ENCODE measurements at regions not wholly inside any gene's neighbourhood (a gene's known extent, or its start where the extent isn't known, plus 50 kb on each side); places are given as distances from the start of the nearest gene placed in this dataset.

DNA sequence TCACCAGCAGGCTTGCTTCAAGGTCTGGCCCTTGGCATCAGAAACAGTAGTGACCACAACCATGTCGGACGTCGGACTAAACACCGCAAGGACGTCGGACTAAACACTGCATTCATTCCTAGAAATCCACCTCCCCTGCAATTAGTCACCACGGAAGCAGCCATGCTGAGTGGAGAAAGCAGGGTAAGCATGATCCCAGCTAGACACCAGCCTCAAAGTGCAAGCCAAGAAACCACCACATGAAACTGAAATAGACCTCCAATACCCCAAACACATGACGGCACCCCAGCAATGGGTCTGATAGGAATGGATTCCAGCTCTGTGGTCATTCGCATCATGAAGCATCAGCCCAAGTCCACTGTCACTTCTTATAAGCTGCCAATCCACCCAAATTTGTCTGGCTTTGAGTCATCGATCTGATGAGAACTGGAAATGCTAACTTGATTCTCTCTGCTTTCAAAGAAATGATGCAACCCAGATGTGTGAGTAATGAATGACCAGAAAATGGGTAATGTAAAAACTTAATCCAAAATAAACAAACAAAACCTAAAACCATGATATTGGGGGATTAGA, 348.3 kb upstream of the TMCO5A start:
- DNase-seq: no peak

DNA sequence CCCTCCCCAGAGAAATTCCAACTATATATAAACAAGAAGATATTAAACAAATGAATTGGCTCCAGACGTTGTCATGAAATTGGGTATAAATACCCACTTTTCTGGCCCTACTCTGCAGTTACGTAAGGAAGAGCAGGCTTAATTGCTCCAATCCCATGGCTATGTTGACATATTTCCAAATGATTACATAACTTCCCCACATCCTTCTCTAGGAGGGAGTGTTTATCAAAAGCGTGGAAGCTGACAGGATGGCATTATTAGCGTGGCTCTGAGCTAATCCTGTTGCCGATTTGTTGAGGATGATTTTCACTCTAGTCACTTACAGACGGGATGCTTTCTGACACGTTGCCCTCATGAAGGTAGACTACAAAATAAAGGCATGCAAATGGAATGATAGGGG, 347.5 kb upstream of the TMCO5A start:
- DNase-seq: peak; percentile 26

DNA sequence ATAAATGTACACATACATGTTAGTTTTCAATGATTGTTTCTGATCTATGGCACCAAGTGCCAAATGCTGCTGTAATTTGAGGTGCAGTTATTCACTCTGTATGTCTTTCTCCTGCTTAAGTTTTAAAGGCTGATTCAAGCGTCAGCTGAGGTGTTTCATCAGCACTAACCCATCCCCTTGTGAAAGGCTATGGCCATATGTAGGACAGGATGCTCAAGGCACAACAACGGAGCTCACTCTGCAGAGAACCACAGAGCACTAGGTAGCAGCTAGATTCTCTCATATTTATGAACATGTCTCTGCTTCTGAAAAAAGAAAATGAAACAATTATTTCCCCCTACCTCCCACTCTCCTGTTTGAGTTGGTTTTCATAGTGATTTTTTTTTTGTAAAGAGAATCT, 340.0 kb upstream of the TMCO5A start:
- DNase-seq: no peak

DNA sequence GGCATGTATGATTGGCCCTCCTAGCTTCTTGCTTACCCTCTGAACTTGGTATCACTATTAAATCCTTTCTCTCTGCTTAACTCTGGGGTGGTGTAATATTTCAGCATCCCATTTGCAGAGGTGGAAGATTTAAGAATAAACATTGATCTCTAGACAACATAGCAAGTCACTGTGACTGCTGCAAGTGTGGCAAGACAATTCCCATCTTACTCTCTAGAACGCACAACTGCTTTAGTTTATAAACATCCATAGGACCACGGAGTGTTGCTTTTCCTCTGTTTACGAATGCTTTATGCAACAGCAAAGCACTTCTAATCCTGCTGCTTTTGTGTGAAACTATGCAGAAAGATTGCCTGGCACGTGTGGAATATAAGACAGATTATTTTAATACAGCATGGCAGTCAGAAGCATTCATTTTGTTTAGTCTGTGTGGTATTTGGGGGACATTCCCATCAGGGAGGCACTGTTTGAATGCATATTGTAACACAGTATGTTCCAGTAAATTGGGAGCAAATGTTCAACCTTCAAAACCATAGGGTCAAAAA, 338.9 kb upstream of the TMCO5A start:
- no peak for DNase-seq

DNA sequence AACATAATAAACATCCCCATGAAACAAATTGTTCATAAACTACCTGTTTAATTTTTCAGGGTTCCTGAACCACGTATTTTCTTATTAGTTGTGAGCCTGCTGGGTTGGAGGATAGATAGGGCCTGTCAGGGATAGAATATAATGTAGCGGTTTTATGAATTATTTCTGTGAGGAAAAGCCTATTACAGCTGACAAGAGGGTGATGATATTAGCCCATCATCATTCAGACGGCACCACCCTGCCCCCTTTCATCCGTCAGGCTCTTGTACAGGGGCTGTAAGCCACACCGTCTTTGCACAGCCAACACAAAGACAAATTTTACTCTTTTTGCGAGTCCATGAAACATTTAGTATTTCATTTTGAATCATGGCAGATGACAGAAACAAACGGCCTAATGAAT, 335.3 kb upstream of the TMCO5A start:
- no peak for DNase-seq

DNA sequence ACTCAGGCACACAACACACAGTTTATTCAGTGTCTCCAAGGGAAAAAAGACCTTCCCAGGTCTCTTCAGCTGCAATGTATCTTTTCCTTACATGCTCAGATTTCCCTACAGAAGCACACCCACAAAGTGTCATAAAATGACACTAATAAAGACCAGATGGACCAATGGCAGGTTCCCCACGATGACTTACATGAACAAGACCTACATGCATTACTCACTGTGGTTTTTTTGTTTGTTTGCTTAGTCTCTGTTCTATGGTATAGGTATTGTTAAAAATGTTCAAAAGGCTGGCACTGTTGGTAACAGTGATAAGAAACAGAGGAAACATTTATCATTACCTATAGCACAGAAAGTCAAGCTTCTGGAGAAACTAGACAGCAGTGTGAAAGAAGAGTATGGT, 318.2 kb upstream of the TMCO5A start:
- no peak for DNase-seq

DNA sequence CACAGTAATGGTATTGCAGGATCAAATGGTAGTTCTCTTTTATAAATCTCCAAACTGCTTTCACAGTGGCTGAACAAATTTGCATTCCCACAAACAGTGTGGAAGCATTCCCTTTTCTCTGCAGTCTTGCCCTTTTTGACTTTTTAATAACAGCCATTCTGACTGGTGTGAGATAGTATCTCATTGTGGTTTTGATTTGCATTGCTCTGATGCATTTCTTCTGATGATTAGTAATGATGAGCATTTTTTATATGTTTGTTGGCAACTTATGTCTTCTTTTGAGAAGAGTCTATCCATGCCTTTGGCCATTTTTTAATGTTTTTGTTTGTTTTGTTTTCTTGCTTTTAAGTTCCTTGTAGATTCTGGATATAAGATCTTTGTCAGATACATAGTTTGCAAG, 316.1 kb upstream of the TMCO5A start:
- DNase-seq: no peak

DNA sequence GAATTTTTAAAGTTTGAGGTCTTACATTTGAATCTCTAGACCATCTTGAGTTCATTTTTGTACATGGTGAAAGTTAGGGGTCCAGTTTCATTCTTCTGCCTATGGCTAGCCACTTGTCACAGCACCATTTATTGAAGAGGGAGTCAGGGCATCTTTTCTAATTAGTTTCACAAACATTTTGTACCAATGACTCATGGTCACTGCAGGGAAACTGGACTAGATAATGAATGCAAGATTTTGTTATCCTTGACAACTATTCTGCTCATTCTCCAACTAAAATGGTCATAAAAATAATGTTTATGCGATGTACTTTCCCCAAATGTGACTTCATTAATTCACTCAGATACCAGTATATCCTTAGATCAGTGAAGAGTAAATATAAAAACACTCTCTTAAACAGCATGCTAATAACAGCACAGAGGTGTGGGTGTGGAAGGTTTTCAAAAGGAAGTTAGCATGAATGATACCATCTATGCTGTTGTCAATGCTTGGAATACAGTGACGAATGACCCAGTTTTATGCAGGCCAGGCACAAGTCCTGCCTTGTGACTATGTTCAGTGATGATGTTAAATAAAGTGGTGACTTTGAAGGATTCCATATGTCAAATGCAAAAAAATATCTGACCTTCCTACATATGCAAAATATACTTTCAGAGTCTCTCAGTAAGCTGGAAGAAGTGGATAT, 314.9 kb upstream of the TMCO5A start:
- DNase-seq: no peak

DNA sequence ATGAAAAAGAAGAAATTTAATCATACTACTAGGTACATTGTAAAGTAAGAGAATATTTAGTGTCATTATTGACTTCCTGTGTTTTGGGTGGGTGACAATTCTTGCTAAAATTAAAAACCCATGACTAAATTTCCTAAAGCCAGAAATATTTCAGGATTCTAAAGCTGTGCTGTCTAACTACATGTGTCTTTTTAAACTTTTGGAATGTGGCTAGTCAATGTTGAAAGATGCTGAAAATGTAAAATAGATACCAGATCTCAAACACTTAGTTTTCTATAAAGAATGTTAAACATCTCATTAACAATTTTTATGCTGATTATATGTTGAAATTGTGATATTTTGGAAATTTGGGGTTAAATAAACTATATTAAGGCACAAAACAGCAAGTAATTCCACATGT, 308.9 kb upstream of the TMCO5A start:
- DNase-seq: no peak

DNA sequence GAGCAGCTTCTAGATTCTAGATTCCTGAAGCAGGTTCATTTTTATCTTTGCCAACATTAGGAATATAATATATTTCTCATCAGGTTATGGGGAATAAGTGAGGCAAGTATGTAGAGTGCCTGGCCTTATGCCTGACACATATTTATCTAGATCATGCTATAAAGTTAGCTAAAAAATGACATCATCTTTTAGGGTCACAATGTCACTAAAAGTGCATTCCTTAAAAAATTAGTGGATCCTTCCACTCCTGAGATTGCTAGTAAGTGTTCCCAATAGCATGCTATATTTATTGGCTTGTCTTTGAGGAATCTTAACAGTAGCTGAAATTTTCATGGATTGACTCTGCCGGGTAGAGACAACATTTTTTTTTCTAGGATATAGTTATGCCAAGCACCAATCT, 305.9 kb upstream of the TMCO5A start:
- no peak for DNase-seq

DNA sequence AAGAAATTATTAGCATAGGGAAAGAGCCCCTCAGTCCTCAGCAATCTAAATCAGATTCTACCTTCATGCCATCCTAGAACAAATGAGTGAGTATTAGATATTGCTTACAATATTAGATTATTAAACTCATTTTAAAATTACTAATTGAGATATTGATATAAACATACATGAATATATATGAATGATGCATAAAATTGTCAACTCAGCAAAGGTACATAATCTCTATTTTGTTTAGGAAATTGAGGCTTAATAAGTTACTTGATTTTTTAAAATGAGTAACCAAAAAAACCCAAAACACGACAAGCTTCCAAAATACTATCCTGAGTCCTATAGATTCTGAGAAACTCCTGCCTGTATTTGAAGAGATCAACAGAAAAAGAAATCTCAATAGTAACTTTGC, 297.7 kb upstream of the TMCO5A start:
- DNase-seq: no peak

DNA sequence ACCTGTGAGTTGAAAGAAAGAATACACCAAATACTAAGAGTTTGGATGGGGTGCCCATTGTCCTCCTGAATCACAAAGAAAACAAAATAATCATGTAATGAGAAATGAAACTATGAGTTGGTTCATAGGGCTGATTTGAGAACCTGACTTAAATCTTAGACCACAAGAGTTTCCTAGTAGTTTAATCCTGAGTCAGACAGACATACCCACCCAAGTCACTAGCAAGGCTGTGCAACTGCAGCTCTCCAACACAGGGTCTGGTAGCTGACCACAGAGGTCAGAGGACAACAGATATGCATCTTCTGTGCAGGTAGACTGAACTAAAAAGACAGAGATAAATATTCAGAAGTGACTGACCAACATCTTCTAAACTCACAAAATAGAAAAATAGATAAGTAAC, 296.3 kb upstream of the TMCO5A start:
- DNase-seq: no peak

DNA sequence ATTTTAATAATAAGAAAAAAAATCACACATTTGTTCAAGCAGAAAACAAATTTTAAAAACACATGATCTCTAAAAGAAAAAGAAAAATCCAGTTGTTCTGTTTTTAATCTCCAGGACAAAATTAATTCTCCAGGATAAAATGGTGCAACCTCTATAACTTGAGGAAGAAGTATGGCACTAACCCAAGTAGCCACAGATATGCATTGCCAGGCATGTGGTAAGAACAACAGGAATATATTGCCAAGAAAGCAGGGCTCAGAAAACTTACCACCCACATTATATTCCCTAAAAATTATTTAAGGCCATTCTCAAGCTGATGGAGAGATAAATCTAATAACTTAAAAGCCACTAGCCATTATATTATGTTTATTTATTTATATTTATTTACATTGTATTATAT, 295.7 kb upstream of the TMCO5A start:
- no peak for DNase-seq

DNA sequence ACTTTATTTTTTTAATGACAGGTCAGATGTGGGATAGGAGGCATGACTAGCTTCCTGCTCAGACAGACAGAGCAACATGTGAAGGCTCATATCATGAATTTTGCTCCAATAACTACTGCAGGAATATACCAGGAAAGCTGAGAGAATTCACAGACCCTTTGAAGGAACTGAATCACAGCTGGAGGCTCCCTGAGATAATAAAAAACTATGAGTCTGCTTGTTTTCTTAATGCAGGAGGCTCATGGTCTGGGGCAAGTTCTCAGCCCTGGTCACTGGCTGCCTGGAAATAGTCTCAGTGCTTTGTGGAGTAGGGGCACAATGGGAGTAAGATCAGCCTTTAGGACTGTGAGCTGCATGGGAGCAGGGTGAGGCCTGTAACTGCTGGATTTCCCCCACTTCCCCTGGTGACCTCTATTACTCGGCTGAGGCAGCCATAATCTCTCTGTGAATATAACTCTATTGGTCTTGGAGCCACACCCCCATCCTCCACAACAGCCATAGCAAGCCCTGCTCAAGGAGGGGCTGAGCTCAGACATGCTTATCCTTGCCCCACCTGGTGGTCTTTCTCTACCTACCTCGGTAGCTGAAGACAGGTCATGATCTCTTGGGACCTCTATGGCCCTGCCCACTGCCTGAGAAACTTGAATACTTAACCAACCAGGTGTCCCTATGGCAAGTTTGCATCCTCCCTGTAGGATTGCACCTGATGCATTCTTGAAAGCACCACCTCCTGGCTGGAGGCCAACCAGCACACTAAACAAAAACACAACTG, 281.6 kb upstream of the TMCO5A start:
- DNase-seq: no peak

DNA sequence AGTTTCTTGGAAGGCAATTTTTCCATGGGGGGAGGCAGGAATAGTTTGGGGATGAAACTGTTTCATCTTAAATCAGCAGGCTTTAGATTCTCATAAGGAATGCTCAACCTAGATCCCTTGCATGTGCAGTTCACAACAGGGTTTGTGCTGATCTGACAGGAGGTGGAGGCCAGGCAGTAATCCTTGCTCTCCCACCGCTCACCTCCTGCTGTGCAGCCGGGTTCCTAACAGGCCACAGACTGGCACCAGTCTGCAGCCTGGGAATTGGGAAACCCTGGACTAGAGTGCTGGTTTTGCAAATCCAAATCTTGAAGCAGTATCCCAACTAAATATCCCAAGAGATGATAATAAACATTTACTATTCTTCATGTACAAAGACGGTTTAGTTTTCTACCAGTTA, 256.3 kb upstream of the TMCO5A start:
- DNase-seq: no peak

DNA sequence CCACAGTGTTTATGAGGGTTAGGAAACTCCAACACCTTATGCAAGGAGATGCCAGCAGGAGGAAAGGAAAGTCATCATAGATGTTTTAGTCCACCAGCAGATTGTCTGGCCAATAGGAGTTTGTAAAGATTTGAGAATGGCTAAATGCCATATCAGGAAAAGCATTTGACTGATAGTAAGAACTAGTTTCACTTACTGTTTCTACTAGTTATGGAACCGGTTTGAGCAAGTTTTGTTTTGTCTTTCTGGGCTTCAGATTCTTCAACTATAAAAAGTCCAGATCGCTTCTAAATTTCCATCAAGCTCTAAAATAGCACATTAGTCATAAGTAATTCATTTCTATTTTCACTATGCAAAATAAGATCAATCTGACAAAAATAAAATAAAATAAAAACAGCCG, 254.8 kb upstream of the TMCO5A start:
- no peak for DNase-seq

DNA sequence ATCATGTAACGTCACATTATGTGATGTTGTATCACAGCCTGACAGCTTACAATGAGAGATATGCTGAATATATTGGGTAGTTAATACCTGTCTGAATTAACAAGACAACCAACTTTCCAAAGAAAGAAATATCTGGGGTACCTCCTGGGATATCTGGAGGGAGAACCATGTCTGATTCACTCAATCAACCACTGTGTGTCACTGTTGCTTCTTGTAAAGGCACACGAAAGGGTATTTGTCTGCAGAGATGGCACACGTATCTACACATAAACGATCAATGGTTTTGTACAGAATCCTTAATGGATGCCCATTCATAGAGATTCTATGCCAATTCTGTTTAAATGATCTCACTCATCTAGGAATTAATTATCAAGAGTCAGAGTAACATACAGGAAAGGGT, 252.1 kb upstream of the TMCO5A start:
- DNase-seq: no peak

DNA sequence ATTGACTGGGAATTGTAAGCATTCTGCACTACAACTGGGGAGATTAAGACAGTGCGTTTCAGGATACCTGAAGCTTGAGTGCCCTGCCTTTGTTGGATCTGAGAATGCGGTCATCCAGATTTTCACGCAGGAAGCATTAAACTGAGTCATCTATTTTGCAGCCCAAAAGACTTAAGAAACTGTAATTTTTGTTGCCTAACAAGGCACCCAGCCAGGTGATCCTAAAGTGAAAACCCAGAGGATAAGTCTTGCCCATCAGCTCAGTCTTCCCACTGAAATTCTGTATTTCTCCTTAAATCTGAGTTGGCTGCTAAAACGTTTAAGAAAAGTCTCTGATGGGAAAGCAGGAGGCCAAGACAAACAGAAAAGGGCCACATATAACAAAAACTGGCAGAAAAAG, 242.5 kb upstream of the TMCO5A start:
- no peak for DNase-seq

DNA sequence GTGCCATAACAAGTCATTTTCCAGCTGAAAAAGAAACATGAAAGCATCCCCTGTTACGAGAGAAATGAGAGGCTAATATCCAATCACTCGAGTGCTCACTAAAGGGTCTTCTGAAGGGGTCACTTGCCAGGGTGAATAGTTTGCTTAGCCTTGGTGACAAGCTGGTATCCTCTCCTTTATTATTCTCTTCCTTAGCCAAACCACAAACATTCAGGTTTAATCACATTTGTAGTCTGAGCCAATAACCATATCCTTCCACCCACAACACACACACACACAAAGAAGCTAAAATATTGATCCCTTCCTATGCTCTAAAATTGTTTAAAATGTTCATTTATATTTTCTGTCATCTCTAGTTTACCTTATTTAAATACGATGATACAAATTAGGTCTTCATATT, 240.5 kb upstream of the TMCO5A start:
- no peak for DNase-seq

DNA sequence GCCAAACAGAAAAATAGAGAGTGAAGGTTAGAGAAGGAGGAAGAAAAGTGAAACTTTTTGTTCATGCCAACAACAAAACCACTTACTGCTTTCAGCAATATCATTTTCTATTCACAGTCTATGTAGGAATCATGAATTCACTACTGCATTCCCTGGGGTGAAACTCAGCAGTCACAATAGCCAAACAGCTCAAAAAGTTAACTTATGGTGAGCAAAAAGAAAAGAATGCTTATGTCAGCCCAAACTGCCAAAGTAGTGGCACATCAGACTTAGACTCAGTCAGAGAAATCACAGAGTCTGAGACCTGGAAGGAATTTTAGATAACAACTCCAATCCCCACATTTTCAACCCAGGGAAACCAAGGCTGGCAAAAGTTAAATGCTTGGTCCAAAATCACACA, 238.7 kb upstream of the TMCO5A start:
- peak; percentile 4 for DNase-seq

DNA sequence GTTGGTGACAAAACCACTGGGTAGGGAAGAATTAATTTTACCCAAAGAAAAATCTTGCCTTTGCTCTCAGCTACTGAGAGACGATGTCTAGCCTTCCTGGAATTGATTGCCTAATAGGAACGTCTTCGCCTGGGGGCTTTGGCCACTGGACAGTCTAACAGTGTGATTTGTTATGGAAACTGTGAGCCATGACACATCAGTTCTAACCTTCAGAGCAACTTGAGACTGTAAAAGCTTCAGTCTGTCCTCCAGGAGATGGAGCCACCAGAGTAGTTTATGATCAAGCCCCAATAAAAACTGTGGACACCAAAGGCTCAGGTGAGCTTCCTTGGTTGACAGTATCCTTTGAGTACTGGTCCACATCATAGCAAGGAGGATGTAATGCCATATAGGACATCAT, 235.8 kb upstream of the TMCO5A start:
- DNase-seq: no peak

DNA sequence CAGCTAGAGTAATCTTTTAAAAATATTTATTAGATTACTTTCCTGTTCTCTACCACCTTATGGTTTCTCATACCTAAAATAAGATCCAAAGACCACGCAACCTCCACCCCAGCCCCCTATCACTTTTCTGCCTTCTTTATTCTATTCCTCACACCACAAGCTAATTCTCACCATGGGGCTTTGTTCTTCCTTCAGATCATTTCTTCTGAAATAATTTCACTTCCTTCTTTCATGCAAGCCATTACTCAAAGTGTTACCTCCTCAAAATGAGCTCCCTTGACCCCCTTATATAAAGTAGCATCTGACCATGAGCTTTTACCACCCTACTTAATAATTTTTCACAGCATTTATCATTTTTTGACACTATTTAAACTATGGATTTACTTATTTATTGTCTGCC, 233.2 kb upstream of the TMCO5A start:
- DNase-seq: no peak

DNA sequence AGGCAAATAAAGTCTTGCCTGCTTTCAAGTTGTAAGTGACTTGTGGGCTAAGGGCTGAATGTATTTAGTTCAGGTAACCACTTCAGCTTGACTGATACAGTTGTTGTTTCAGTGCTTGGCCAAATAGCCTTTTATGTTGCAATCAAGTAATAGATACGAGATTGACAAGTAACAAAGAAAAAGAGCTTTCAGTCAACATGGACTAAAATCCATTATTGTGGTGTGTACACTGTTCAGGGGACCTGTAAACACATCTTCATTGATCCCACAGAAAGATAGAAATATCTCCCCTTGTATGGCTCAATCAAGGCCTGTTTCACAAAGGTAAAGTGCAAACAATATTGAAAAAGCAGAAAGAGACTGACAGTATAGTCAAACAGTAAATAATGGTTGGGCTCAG, 224.8 kb upstream of the TMCO5A start:
- no peak for DNase-seq

DNA sequence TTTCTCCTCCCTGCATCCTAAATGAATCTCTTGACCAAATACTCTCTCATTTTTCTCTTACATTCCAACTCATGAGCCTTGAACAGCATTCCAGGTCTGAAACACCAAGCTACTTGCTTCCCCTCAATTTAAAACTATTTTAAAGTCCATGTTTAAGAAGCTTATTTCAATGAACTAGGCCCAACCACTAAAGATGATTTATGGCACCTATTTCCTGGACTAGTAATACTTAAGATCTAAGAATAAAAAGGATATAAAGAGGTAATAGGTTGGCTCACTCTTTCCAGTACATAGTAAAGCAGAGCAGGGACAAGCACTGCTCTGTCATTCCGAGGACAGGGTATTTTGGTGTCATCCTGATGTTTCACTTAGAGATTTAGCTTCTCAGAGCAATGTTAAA, 219.3 kb upstream of the TMCO5A start:
- DNase-seq: no peak

All from NCI-H226 (cell line).